Ovary (tissue), 3 donors: ENCODE measurements at regions not wholly inside any gene's neighbourhood (a gene's known extent, or its start where the extent isn't known, plus 50 kb on each side); places are given as distances from the start of the nearest gene placed in this dataset.

Source experiments
- POLR2A ChIP-seq: fragments of 450-650 bp; IDR thresholded peaks from one replicate; pipeline ENCODE4 v1.6.1; 2017; ENCODE audit warnings: antibody characterized with exemption, mild to moderate bottlenecking, moderate library complexity
- TF ChIP-seq, protein P1 (sequence below), 3 donors: fragments of 450-650 bp in 2 of 3; fragments of 200-600 bp in 1 of 3; IDR thresholded peaks; one replicate each; pipeline versions ENCODE4 v1.5.1 to v1.8.0; 2016 to 2022; ENCODE audit warnings: antibody characterized with exemption in 3 of 3, mild to moderate bottlenecking in 1 of 3
- donor health status: DM: no; HTN: no; CAD: no.

DNA sequence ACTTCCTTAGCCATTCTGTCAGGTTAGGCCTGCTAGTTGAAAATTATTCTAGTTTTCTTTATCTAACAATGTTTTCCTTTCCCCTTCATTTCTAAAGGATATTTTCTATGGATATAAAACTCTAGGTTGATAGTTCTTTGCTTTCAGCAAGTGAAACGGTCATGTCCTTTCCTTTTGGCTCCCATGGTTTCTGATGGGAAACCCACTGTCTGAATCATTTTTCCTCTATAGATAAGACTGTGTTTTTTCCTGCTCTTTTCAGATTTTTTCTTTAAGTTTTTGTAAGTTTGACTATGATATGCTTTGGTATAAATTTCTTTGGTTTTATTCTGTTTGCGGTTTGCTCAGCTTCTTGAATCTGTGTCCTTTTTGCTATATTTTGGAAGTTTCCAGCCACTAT, 800.9 kb downstream of the USP25 start:
- TF ChIP-seq, protein P1, sequence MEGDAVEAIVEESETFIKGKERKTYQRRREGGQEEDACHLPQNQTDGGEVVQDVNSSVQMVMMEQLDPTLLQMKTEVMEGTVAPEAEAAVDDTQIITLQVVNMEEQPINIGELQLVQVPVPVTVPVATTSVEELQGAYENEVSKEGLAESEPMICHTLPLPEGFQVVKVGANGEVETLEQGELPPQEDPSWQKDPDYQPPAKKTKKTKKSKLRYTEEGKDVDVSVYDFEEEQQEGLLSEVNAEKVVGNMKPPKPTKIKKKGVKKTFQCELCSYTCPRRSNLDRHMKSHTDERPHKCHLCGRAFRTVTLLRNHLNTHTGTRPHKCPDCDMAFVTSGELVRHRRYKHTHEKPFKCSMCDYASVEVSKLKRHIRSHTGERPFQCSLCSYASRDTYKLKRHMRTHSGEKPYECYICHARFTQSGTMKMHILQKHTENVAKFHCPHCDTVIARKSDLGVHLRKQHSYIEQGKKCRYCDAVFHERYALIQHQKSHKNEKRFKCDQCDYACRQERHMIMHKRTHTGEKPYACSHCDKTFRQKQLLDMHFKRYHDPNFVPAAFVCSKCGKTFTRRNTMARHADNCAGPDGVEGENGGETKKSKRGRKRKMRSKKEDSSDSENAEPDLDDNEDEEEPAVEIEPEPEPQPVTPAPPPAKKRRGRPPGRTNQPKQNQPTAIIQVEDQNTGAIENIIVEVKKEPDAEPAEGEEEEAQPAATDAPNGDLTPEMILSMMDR (IDR thresholded peaks at IDR 0.05) = no peak
- TF ChIP-seq POLR2A = no peak
